ENCODE measurements at regions not wholly inside any gene's neighbourhood (a gene's known extent, or its start where the extent isn't known, plus 50 kb on each side); places are given as distances from the start of the nearest gene placed in this dataset.
A peak's percentile ranks its signal among the peaks of the same experiment; 100 is the strongest.
"Not testable (repeated sequence)": the region's sequence is repeated elsewhere in the genome, so short reads cannot be mapped to it uniquely, and the experiment has no call there.

GRCh38 chr9:66152406-66152805, 415.5 kb downstream of the FOXD4L4 start:
- H3K4me3 ChIP-seq (replicated peaks in 1 of 2; ENCODE audit: low read depth in 1 of 2, low read length in 2 of 2); intact Hi-C loops (cut with micrococcal nuclease); RAD21 ChIA-PET (ENCODE audit: low non-redundant PET in 1 of 2, low total read pairs in 2 of 2, uncharacterized antibody in 2 of 2, unreplicated experiment in 2 of 2); H3K4me1 ChIP-seq (ENCODE audit: control insufficient read depth in 1 of 2, insufficient read depth in 2 of 2, low read length in 2 of 2); DNase-seq (ENCODE audit: low read depth, low spot score); H4K20me1 ChIP-seq (ENCODE audit: insufficient read depth); BruUV-seq (replicated peaks); CTCF ChIA-PET; H2AFZ ChIP-seq (ENCODE audit: low read depth, low read length, poor library complexity, severe bottlenecking); H3K4me2 ChIP-seq (ENCODE audit: low read length); H3K79me2 ChIP-seq (ENCODE audit: insufficient read depth, low read length); H3K9me2 ChIP-seq (ENCODE audit: insufficient read depth); H3K9ac ChIP-seq (ENCODE audit: low read length); H3K27me3 ChIP-seq (ENCODE audit: insufficient read depth, low read length); H3K9me3 ChIP-seq (ENCODE audit: control insufficient read depth in 1 of 2, insufficient read depth in 1 of 2, low read depth in 1 of 2, low read length in 2 of 2); POLR2A ChIA-PET; H3K27ac ChIP-seq (ENCODE audit: low read depth, low read length); H3K36me3 ChIP-seq (ENCODE audit: control insufficient read depth in 1 of 2, insufficient read depth in 2 of 2, low read length in 2 of 2); ATAC-seq: not testable (repeated sequence)

- peak; percentile 100 for ATAC-seq
- H4K20me1 ChIP-seq (ENCODE audit: insufficient read depth); H3K27me3 ChIP-seq (ENCODE audit: insufficient read depth, low read length); H2AFZ ChIP-seq (ENCODE audit: low read depth, low read length, poor library complexity, severe bottlenecking); H3K27ac ChIP-seq (ENCODE audit: low read depth, low read length); H3K36me3 ChIP-seq (ENCODE audit: control insufficient read depth in 1 of 2, insufficient read depth in 2 of 2, low read length in 2 of 2); H3K4me3 ChIP-seq (replicated peaks in 1 of 2; ENCODE audit: low read depth in 1 of 2, low read length in 2 of 2); intact Hi-C loops (cut with micrococcal nuclease); RAD21 ChIA-PET (ENCODE audit: low non-redundant PET in 1 of 2, low total read pairs in 2 of 2, uncharacterized antibody in 2 of 2, unreplicated experiment in 2 of 2); POLR2A ChIA-PET; H3K4me1 ChIP-seq (ENCODE audit: control insufficient read depth in 1 of 2, insufficient read depth in 2 of 2, low read length in 2 of 2); BruUV-seq (replicated peaks); H3K79me2 ChIP-seq (ENCODE audit: insufficient read depth, low read length); CTCF ChIA-PET; H3K9ac ChIP-seq (ENCODE audit: low read length); H3K9me3 ChIP-seq (ENCODE audit: control insufficient read depth in 1 of 2, insufficient read depth in 1 of 2, low read depth in 1 of 2, low read length in 2 of 2); H3K9me2 ChIP-seq (ENCODE audit: insufficient read depth): not testable (repeated sequence)
- H3K4me2 ChIP-seq (ENCODE audit: low read length), result peak overlapping the region; percentile 53
- DNase-seq (ENCODE audit: low read depth, low spot score), result peak; percentile 21
- peak; percentile 59 for TF ChIP-seq RAD21 (IDR thresholded peaks at IDR 0.05; ENCODE audit: low read depth)
- peak; percentile 25; the same call in 1 of the 2 replicates for TF ChIP-seq ELF1 (IDR thresholded peaks at IDR 0.05; ENCODE audit: borderline replicate concordance, low read depth)
- TF ChIP-seq, protein P1, sequence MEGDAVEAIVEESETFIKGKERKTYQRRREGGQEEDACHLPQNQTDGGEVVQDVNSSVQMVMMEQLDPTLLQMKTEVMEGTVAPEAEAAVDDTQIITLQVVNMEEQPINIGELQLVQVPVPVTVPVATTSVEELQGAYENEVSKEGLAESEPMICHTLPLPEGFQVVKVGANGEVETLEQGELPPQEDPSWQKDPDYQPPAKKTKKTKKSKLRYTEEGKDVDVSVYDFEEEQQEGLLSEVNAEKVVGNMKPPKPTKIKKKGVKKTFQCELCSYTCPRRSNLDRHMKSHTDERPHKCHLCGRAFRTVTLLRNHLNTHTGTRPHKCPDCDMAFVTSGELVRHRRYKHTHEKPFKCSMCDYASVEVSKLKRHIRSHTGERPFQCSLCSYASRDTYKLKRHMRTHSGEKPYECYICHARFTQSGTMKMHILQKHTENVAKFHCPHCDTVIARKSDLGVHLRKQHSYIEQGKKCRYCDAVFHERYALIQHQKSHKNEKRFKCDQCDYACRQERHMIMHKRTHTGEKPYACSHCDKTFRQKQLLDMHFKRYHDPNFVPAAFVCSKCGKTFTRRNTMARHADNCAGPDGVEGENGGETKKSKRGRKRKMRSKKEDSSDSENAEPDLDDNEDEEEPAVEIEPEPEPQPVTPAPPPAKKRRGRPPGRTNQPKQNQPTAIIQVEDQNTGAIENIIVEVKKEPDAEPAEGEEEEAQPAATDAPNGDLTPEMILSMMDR (IDR thresholded peaks at IDR 0.05 in 2 of 3, conservative IDR thresholded peaks at IDR 0.05 in 1 of 3; ENCODE audit: borderline replicate concordance in 1 of 3, insufficient read depth in 1 of 3, low read depth in 2 of 3, low read length in 2 of 3), result peak; percentile 12 to 49 (median 40); a peak in 3 of 6 replicates
Observed at GRCh38 chr9:66153021-66153725, 416.2 kb downstream of the FOXD4L4 start.

- H3K4me2 ChIP-seq (ENCODE audit: low read length); H4K20me1 ChIP-seq (ENCODE audit: insufficient read depth); H3K27ac ChIP-seq (ENCODE audit: low read depth, low read length); H3K36me3 ChIP-seq (ENCODE audit: control insufficient read depth in 1 of 2, insufficient read depth in 2 of 2, low read length in 2 of 2); H2AFZ ChIP-seq (ENCODE audit: low read depth, low read length, poor library complexity, severe bottlenecking); intact Hi-C loops (cut with micrococcal nuclease); H3K9ac ChIP-seq (ENCODE audit: low read length); POLR2A ChIA-PET; H3K9me2 ChIP-seq (ENCODE audit: insufficient read depth); BruUV-seq (replicated peaks); ATAC-seq; CTCF ChIA-PET; H3K9me3 ChIP-seq (ENCODE audit: control insufficient read depth in 1 of 2, insufficient read depth in 1 of 2, low read depth in 1 of 2, low read length in 2 of 2); H3K79me2 ChIP-seq (ENCODE audit: insufficient read depth, low read length); DNase-seq (ENCODE audit: low read depth, low spot score); H3K27me3 ChIP-seq (ENCODE audit: insufficient read depth, low read length); H3K4me1 ChIP-seq (ENCODE audit: control insufficient read depth in 1 of 2, insufficient read depth in 2 of 2, low read length in 2 of 2); RAD21 ChIA-PET (ENCODE audit: low non-redundant PET in 1 of 2, low total read pairs in 2 of 2, uncharacterized antibody in 2 of 2, unreplicated experiment in 2 of 2); H3K4me3 ChIP-seq (replicated peaks in 1 of 2; ENCODE audit: low read depth in 1 of 2, low read length in 2 of 2): not testable (repeated sequence)
Observed at GRCh38 chr9:66153971-66154691, 417.2 kb downstream of the FOXD4L4 start.
